ENCODE measurements at regions not wholly inside any gene's neighbourhood (a gene's known extent, or its start where the extent isn't known, plus 50 kb on each side); places are given as distances from the start of the nearest gene placed in this dataset.

- no peak for TF ChIP-seq TARDBP (IDR thresholded peaks at IDR 0.05)
- CTCF ChIA-PET: no interaction called here
- POLR2A ChIA-PET: no interaction called here
- no peak for DNase-seq (ENCODE audit: extremely low spot score)
Measured at GRCh38 chr9:744046-744712, 97.3 kb upstream of the DMRT1 start.

GRCh38 chr9:744790-745484 lies 96.6 kb upstream of the DMRT1 start:
- POLR2A ChIA-PET: no interaction called here
- no peak for TF ChIP-seq SUZ12 (IDR thresholded peaks at IDR 0.05)
- TF ChIP-seq ELF4 (IDR thresholded peaks at IDR 0.05): no peak
- TF ChIP-seq L3MBTL2 (conservative IDR thresholded peaks at IDR 0.05): no peak
- TF ChIP-seq FOXM1 (IDR thresholded peaks at IDR 0.05; ENCODE audit: borderline replicate concordance): no peak
- TF ChIP-seq PKNOX1 (IDR thresholded peaks at IDR 0.05): no peak
- TF ChIP-seq SP1 (IDR thresholded peaks at IDR 0.05): no peak
- TF ChIP-seq ARNT (IDR thresholded peaks at IDR 0.05): no peak
- no peak for TF ChIP-seq HDGF (IDR thresholded peaks at IDR 0.05; ENCODE audit: borderline replicate concordance)
- CTCF ChIA-PET: no interaction called here

GRCh38 chr9:745761-746380 lies 95.6 kb upstream of the DMRT1 start:
- ChIA-PET POLR2A (no interaction called here), CTCF (no interaction called here)
- no peak for DNase-seq (ENCODE audit: extremely low spot score)
- no peak for TF ChIP-seq TARDBP (IDR thresholded peaks at IDR 0.05)
- no peak for TF ChIP-seq FOXA1 (IDR thresholded peaks at IDR 0.05)
- TF ChIP-seq HDGF (IDR thresholded peaks at IDR 0.05; ENCODE audit: borderline replicate concordance): no peak
- no peak for TF ChIP-seq CTBP1 (IDR thresholded peaks at IDR 0.05; ENCODE audit: borderline replicate concordance)
- no peak for TF ChIP-seq FOXK2 (IDR thresholded peaks at IDR 0.05)
- TF ChIP-seq ARNT (IDR thresholded peaks at IDR 0.05): no peak
- TF ChIP-seq BHLHE40 (IDR thresholded peaks at IDR 0.05; ENCODE audit: borderline replicate concordance): no peak

More at GRCh38 chr9:744790-745484, 96.6 kb upstream of the DMRT1 start:
- DNase-seq (ENCODE audit: extremely low spot score): no peak

GRCh38 chr9:746661-747434 lies 94.6 kb upstream of the DMRT1 start:
- ChIA-PET POLR2A (no interaction called here), CTCF (no interaction called here)
- DNase-seq (ENCODE audit: extremely low spot score): no peak
- TF ChIP-seq ZNF384 (IDR thresholded peaks at IDR 0.05): no peak
- TF ChIP-seq TARDBP (IDR thresholded peaks at IDR 0.05): no peak
- no peak for TF ChIP-seq FOXM1 (IDR thresholded peaks at IDR 0.05; ENCODE audit: borderline replicate concordance)
- TF ChIP-seq ARNT (IDR thresholded peaks at IDR 0.05): no peak
- TF ChIP-seq HDGF (IDR thresholded peaks at IDR 0.05; ENCODE audit: borderline replicate concordance): no peak
- no peak for TF ChIP-seq CTBP1 (IDR thresholded peaks at IDR 0.05; ENCODE audit: borderline replicate concordance)
- TF ChIP-seq FOXA1 (IDR thresholded peaks at IDR 0.05): no peak
- TF ChIP-seq SUZ12 (IDR thresholded peaks at IDR 0.05): no peak
- TF ChIP-seq NFRKB (IDR thresholded peaks at IDR 0.05): no peak
- TF ChIP-seq L3MBTL2 (conservative IDR thresholded peaks at IDR 0.05): no peak

GRCh38 chr9:747567-747966 lies 93.9 kb upstream of the DMRT1 start:
- CTCF ChIA-PET: no interaction called here
- DNase-seq (ENCODE audit: extremely low spot score): no peak
- TF ChIP-seq FOXM1 (IDR thresholded peaks at IDR 0.05; ENCODE audit: borderline replicate concordance): no peak
- POLR2A ChIA-PET: no interaction called here

- no peak for TF ChIP-seq L3MBTL2 (conservative IDR thresholded peaks at IDR 0.05)
- TF ChIP-seq ELF4 (IDR thresholded peaks at IDR 0.05): no peak
- TF ChIP-seq ZNF384 (IDR thresholded peaks at IDR 0.05): no peak
- TF ChIP-seq HDGF (IDR thresholded peaks at IDR 0.05; ENCODE audit: borderline replicate concordance): no peak
- no peak for TF ChIP-seq SP1 (IDR thresholded peaks at IDR 0.05)
- TF ChIP-seq NFRKB (IDR thresholded peaks at IDR 0.05): no peak
- TF ChIP-seq TARDBP (IDR thresholded peaks at IDR 0.05): no peak
- TF ChIP-seq LEF1 (IDR thresholded peaks at IDR 0.05; ENCODE audit: borderline replicate concordance): no peak
- TF ChIP-seq BHLHE40 (IDR thresholded peaks at IDR 0.05; ENCODE audit: borderline replicate concordance): no peak
- no peak for TF ChIP-seq FOXA1 (IDR thresholded peaks at IDR 0.05)
- no peak for TF ChIP-seq CTBP1 (IDR thresholded peaks at IDR 0.05; ENCODE audit: borderline replicate concordance)
- no peak for TF ChIP-seq PKNOX1 (IDR thresholded peaks at IDR 0.05)
- TF ChIP-seq FOXK2 (IDR thresholded peaks at IDR 0.05): no peak
- TF ChIP-seq FOXM1 (IDR thresholded peaks at IDR 0.05; ENCODE audit: borderline replicate concordance): no peak
- no peak for TF ChIP-seq SUZ12 (IDR thresholded peaks at IDR 0.05)
- TF ChIP-seq ARNT (IDR thresholded peaks at IDR 0.05): no peak
- ChIA-PET CTCF (no interaction called here), POLR2A (no interaction called here)
- DNase-seq (ENCODE audit: extremely low spot score): no peak
Measured at GRCh38 chr9:748861-749497, 92.5 kb upstream of the DMRT1 start.

All from HEK293T (cell line).